ENCODE measurements at regions not wholly inside any gene's neighbourhood (a gene's known extent, or its start where the extent isn't known, plus 50 kb on each side); places are given as distances from the start of the nearest gene placed in this dataset.

DNA sequence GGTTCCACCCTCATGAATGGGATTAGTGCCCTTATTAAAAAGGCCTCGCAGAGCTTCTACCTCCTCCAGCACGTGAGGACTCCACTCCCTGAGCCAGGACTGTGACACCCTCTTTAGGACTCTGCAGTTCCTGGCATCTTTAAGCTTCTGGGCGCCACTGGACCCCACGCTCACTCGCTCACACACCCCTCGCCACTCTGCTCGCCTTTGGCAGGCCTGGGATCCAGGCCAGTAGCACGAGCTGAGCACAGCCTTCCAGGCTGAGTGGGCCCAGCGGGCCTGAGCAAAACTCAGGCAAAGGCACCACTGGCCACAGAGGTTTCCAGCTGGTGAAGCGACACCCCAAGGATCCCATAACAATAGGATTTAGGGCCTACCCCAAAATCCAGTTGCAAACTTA lies 107.9 kb upstream of the GPC1 start:
- Histone ChIP-seq H3K79me2 (ENCODE audit: low read depth) (no peaks in the 10 kb centered on the region), H3K4me1 (peaks cover 20% of the 10 kb centered on the region), H3K36me3 (no peaks in the 10 kb centered on the region), H3K27me3 (peaks cover 6% of the 10 kb centered on the region), H3F3A (ENCODE audit: low read depth) (no peaks in the 10 kb centered on the region), H2AFZ (replicated peaks) (no peak overlapping the region), H3K9me3 (ENCODE audit: low read depth) (no peaks in the 10 kb centered on the region), H3K27ac (no peak overlapping the region), H3K4me3 (no peak overlapping the region), H4K20me1 (ENCODE audit: low read depth) (no peaks in the 10 kb centered on the region), H3K9ac (no peak overlapping the region), H3K4me2 (no peak overlapping the region)
- peak overlapping the region; percentile 18 for H3K4me3 Mint-ChIP-seq
- H3K27ac Mint-ChIP-seq, result no peak overlapping the region
- H3K4me1 Mint-ChIP-seq, result peaks cover 14% of the 10 kb centered on the region
- TF ChIP-seq EZH2 (IDR thresholded peaks at IDR 0.05), result no peak
- no peak for TF ChIP-seq EZH2phosphoT487 (IDR thresholded peaks at IDR 0.05)
- peaks cover 8% of the 10 kb centered on the region for H3K27me3 Mint-ChIP-seq (ENCODE audit: insufficient read depth, low read depth)
- H3K36me3 Mint-ChIP-seq, result no peaks in the 10 kb centered on the region
- DNase-seq (ENCODE audit: low spot score), result no peak
- peaks cover 2% of the 10 kb centered on the region for H3K9me3 Mint-ChIP-seq

DNA sequence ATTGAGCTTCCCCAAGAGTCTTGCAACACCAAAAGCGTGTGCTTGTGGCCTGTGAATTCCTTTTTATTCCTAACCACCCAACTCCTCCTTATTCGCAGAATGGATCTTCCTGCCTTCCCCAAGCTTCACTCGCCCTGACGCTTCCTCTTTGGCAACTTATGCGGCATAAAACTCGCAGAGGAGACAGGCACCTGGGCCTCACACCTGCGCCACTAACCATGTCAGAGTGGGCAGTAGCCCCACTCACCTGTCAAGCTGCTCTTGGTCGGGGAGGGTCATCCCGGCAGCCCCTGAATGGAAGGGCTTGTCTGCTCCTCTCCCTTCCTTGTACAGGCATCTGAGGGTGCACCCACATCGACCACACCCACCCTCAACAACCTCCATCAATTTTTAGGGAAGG lies 106.9 kb upstream of the GPC1 start:
- Histone ChIP-seq H3K27me3 (peaks cover 6% of the 10 kb centered on the region), H3K79me2 (ENCODE audit: low read depth) (no peaks in the 10 kb centered on the region), H3K36me3 (no peaks in the 10 kb centered on the region), H3K9me3 (ENCODE audit: low read depth) (no peaks in the 10 kb centered on the region), H4K20me1 (ENCODE audit: low read depth) (no peaks in the 10 kb centered on the region), H3F3A (ENCODE audit: low read depth) (no peaks in the 10 kb centered on the region), H3K4me2 (no peak overlapping the region), H3K4me1 (peaks cover 20% of the 10 kb centered on the region), H3K4me3 (no peak overlapping the region), H2AFZ (replicated peaks) (no peak overlapping the region), H3K9ac (no peak overlapping the region), H3K27ac (no peak overlapping the region)
- Mint-ChIP-seq H3K4me3 (no peak overlapping the region), H3K27ac (no peak overlapping the region), H3K36me3 (no peaks in the 10 kb centered on the region), H3K9me3 (peaks cover 2% of the 10 kb centered on the region), H3K27me3 (ENCODE audit: insufficient read depth, low read depth) (peaks cover 6% of the 10 kb centered on the region), H3K4me1 (peaks cover 13% of the 10 kb centered on the region)
- no peak for DNase-seq (ENCODE audit: low spot score)
- TF ChIP-seq CTCF (IDR thresholded peaks at IDR 0.05) (no peak), EZH2 (IDR thresholded peaks at IDR 0.05) (no peak), EZH2phosphoT487 (IDR thresholded peaks at IDR 0.05) (no peak)

GRCh38 chr2:240329116-240329665 lies 106.3 kb upstream of the GPC1 start:
- no peaks in the 10 kb centered on the region for H4K20me1 ChIP-seq (ENCODE audit: low read depth)
- Mint-ChIP-seq H3K4me3 (no peak overlapping the region), H3K36me3 (no peaks in the 10 kb centered on the region), H3K9me3 (peaks cover 2% of the 10 kb centered on the region), H3K27ac (peak overlapping the region; percentile 40), H3K27me3 (ENCODE audit: insufficient read depth, low read depth) (peaks cover 4% of the 10 kb centered on the region), H3K4me1 (peaks cover 13% of the 10 kb centered on the region)
- DNase-seq (ENCODE audit: low spot score), result no peak
- H3K9me3 ChIP-seq (ENCODE audit: low read depth), result no peaks in the 10 kb centered on the region
- H3K4me1 ChIP-seq, result peaks cover 20% of the 10 kb centered on the region
- H3F3A ChIP-seq (ENCODE audit: low read depth), result no peaks in the 10 kb centered on the region
- H3K9ac ChIP-seq, result no peak overlapping the region
- peaks cover 6% of the 10 kb centered on the region for H3K27me3 ChIP-seq
- no peak overlapping the region for H2AFZ ChIP-seq (replicated peaks)
- no peak overlapping the region for H3K4me3 ChIP-seq
- no peaks in the 10 kb centered on the region for H3K79me2 ChIP-seq (ENCODE audit: low read depth)
- H3K27ac ChIP-seq, result no peak overlapping the region
- TF ChIP-seq CTCF (IDR thresholded peaks at IDR 0.05) (no peak), EZH2 (IDR thresholded peaks at IDR 0.05) (no peak), EZH2phosphoT487 (IDR thresholded peaks at IDR 0.05) (no peak)
- H3K36me3 ChIP-seq, result no peaks in the 10 kb centered on the region
- H3K4me2 ChIP-seq, result no peak overlapping the region

DNA sequence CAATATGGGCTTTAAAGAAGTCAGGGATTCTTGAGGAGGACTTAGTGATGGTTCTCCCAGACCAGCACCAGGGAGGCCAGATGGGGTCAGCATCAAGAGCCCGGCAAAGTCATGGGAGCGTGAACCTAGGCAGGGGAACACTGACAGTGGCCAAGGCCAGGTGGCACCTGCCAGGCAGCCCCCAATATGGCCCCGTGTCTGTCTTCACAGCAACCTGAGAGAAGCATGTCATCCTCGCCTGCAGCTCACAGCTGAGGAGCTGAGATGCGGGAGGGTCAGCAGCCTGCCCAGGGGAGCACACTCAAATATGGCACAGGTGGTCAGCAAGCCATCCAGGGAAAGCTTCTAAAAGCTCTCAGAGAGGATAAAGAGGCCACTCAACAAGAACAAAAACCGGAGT lies 105.7 kb upstream of the GPC1 start:
- no peaks in the 10 kb centered on the region for H4K20me1 ChIP-seq (ENCODE audit: low read depth)
- H3K4me2 ChIP-seq, result no peak overlapping the region
- Mint-ChIP-seq H3K27ac (no peak overlapping the region), H3K9me3 (peaks cover 2% of the 10 kb centered on the region), H3K4me3 (no peak overlapping the region), H3K4me1 (peaks cover 17% of the 10 kb centered on the region), H3K27me3 (ENCODE audit: insufficient read depth, low read depth) (peaks cover 4% of the 10 kb centered on the region), H3K36me3 (no peaks in the 10 kb centered on the region)
- H2AFZ ChIP-seq (replicated peaks), result no peak overlapping the region
- TF ChIP-seq CTCF (IDR thresholded peaks at IDR 0.05) (no peak), EZH2 (IDR thresholded peaks at IDR 0.05) (no peak), EZH2phosphoT487 (IDR thresholded peaks at IDR 0.05) (no peak)
- H3K27me3 ChIP-seq, result peaks cover 6% of the 10 kb centered on the region
- H3K9ac ChIP-seq, result no peak overlapping the region
- H3K4me1 ChIP-seq, result peaks cover 20% of the 10 kb centered on the region
- H3K27ac ChIP-seq, result no peak overlapping the region
- H3F3A ChIP-seq (ENCODE audit: low read depth), result no peaks in the 10 kb centered on the region
- no peaks in the 10 kb centered on the region for H3K36me3 ChIP-seq
- H3K4me3 ChIP-seq, result no peak overlapping the region
- H3K9me3 ChIP-seq (ENCODE audit: low read depth), result no peaks in the 10 kb centered on the region
- DNase-seq (ENCODE audit: low spot score), result no peak
- H3K79me2 ChIP-seq (ENCODE audit: low read depth), result no peaks in the 10 kb centered on the region
